ENCODE measurements at regions not wholly inside any gene's neighbourhood (a gene's known extent, or its start where the extent isn't known, plus 50 kb on each side); places are given as distances from the start of the nearest gene placed in this dataset.

DNA sequence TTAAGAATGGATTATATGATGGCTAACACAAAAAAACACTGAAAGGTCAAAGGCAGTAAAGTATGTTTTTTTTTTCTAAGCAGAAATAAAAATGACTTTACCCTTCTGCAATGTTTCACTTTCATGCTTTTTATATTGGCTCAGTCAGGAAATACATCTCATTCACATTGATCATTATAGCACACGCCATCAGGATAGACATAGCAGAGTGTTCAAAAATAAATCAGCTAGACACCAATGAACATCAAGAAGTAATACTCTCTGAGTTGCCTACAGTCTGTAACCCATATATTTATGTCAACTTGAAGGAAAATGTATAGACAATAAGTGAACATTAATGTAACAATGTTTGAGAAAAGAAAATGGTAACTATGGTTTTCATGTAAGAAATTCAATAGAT lies 535.2 kb upstream of the EPHA7 start:
- TF ChIP-seq FOXP4 (CRISPR knock-in tag; IDR thresholded peaks at IDR 0.05) (no peak), SIX1 (CRISPR knock-in tag; IDR thresholded peaks at IDR 0.05; ENCODE audit: borderline replicate concordance) (no peak), ZNF614 (CRISPR knock-in tag; IDR thresholded peaks at IDR 0.05; ENCODE audit: borderline replicate concordance) (no peak), ZNF253 (CRISPR knock-in tag; IDR thresholded peaks at IDR 0.05; ENCODE audit: borderline replicate concordance) (no peak), ZNF660 (CRISPR knock-in tag; IDR thresholded peaks at IDR 0.05; ENCODE audit: borderline replicate concordance, low read depth) (no peak), HHEX (CRISPR knock-in tag; IDR thresholded peaks at IDR 0.05) (no peak), CEBPB (IDR thresholded peaks at IDR 0.05; ENCODE audit: borderline replicate concordance, low read depth, low read length) (no peak)
- TF ChIP-seq, protein P1, sequence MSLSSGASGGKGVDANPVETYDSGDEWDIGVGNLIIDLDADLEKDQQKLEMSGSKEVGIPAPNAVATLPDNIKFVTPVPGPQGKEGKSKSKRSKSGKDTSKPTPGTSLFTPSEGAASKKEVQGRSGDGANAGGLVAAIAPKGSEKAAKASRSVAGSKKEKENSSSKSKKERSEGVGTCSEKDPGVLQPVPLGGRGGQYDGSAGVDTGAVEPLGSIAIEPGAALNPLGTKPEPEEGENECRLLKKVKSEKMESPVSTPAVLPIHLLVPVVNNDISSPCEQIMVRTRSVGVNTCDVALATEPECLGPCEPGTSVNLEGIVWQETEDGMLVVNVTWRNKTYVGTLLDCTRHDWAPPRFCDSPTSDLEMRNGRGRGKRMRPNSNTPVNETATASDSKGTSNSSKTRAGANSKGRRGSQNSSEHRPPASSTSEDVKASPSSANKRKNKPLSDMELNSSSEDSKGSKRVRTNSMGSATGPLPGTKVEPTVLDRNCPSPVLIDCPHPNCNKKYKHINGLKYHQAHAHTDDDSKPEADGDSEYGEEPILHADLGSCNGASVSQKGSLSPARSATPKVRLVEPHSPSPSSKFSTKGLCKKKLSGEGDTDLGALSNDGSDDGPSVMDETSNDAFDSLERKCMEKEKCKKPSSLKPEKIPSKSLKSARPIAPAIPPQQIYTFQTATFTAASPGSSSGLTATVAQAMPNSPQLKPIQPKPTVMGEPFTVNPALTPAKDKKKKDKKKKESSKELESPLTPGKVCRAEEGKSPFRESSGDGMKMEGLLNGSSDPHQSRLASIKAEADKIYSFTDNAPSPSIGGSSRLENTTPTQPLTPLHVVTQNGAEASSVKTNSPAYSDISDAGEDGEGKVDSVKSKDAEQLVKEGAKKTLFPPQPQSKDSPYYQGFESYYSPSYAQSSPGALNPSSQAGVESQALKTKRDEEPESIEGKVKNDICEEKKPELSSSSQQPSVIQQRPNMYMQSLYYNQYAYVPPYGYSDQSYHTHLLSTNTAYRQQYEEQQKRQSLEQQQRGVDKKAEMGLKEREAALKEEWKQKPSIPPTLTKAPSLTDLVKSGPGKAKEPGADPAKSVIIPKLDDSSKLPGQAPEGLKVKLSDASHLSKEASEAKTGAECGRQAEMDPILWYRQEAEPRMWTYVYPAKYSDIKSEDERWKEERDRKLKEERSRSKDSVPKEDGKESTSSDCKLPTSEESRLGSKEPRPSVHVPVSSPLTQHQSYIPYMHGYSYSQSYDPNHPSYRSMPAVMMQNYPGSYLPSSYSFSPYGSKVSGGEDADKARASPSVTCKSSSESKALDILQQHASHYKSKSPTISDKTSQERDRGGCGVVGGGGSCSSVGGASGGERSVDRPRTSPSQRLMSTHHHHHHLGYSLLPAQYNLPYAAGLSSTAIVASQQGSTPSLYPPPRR (CRISPR knock-in tag; IDR thresholded peaks at IDR 0.05; ENCODE audit: borderline replicate concordance), result no peak
- TF ChIP-seq, protein P2, sequence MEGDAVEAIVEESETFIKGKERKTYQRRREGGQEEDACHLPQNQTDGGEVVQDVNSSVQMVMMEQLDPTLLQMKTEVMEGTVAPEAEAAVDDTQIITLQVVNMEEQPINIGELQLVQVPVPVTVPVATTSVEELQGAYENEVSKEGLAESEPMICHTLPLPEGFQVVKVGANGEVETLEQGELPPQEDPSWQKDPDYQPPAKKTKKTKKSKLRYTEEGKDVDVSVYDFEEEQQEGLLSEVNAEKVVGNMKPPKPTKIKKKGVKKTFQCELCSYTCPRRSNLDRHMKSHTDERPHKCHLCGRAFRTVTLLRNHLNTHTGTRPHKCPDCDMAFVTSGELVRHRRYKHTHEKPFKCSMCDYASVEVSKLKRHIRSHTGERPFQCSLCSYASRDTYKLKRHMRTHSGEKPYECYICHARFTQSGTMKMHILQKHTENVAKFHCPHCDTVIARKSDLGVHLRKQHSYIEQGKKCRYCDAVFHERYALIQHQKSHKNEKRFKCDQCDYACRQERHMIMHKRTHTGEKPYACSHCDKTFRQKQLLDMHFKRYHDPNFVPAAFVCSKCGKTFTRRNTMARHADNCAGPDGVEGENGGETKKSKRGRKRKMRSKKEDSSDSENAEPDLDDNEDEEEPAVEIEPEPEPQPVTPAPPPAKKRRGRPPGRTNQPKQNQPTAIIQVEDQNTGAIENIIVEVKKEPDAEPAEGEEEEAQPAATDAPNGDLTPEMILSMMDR (CRISPR knock-in tag; IDR thresholded peaks at IDR 0.05), result no peak

Data from HepG2 (cell line).